ENCODE measurements at regions not wholly inside any gene's neighbourhood (a gene's known extent, or its start where the extent isn't known, plus 50 kb on each side); places are given as distances from the start of the nearest gene placed in this dataset.

- Histone ChIP-seq H3K27ac (no peak overlapping the region), H3K9ac (ENCODE audit: insufficient read length) (no peak overlapping the region), H3K4me3 (no peak overlapping the region), H3K36me3 (ENCODE audit: insufficient read depth, low read length) (no peaks in the 10 kb centered on the region), H3K9me3 (ENCODE audit: low read depth, low read length) (no peaks in the 10 kb centered on the region)
- no peak for TF ChIP-seq EZH2 (IDR thresholded peaks at IDR 0.05)
- no peak for TF ChIP-seq POLR2AphosphoS5 (IDR thresholded peaks at IDR 0.05; ENCODE audit: borderline replicate concordance, low read depth, low read length)
- no peak for TF ChIP-seq FOXP2 (optimal IDR thresholded peaks at IDR 0.05; ENCODE audit: control extremely low read depth, extremely low read length, insufficient read depth)
- DNase-seq (ENCODE audit: low read depth, low spot score) = no peak
These were observed 105.9 kb upstream of the IER5L start for GRCh38 chr9:129283705-129284606.

GRCh38 chr9:129283291-129283691 lies 105.2 kb upstream of the IER5L start:
- DNase-seq (ENCODE audit: low read depth, low spot score) = no peak
- no peak overlapping the region for H3K9ac ChIP-seq (ENCODE audit: insufficient read length)

GRCh38 chr9:129282731-129283211 lies 104.7 kb upstream of the IER5L start:
- no peak overlapping the region for H3K27ac ChIP-seq
- H3K9ac ChIP-seq (ENCODE audit: insufficient read length) = no peak overlapping the region
- no peak overlapping the region for H3K4me3 ChIP-seq
- TF ChIP-seq EZH2 (IDR thresholded peaks at IDR 0.05) (no peak), POLR2AphosphoS5 (IDR thresholded peaks at IDR 0.05; ENCODE audit: borderline replicate concordance, low read depth, low read length) (no peak), FOXP2 (optimal IDR thresholded peaks at IDR 0.05; ENCODE audit: control extremely low read depth, extremely low read length, insufficient read depth) (no peak)
- DNase-seq (ENCODE audit: low read depth, low spot score) = no peak
- no peaks in the 10 kb centered on the region for H3K9me3 ChIP-seq (ENCODE audit: low read depth, low read length)
- H3K36me3 ChIP-seq (ENCODE audit: insufficient read depth, low read length) = no peaks in the 10 kb centered on the region

More at GRCh38 chr9:129283291-129283691, 105.2 kb upstream of the IER5L start:
- no peaks in the 10 kb centered on the region for H3K36me3 ChIP-seq (ENCODE audit: insufficient read depth, low read length)
- no peak for TF ChIP-seq EZH2 (IDR thresholded peaks at IDR 0.05)
- no peak for TF ChIP-seq POLR2AphosphoS5 (IDR thresholded peaks at IDR 0.05; ENCODE audit: borderline replicate concordance, low read depth, low read length)
- no peak for TF ChIP-seq FOXP2 (optimal IDR thresholded peaks at IDR 0.05; ENCODE audit: control extremely low read depth, extremely low read length, insufficient read depth)
- H3K4me3 ChIP-seq = no peak overlapping the region
- no peak overlapping the region for H3K27ac ChIP-seq
- no peaks in the 10 kb centered on the region for H3K9me3 ChIP-seq (ENCODE audit: low read depth, low read length)

- no peak overlapping the region for H3K9ac ChIP-seq (ENCODE audit: insufficient read length)
- no peaks in the 10 kb centered on the region for H3K9me3 ChIP-seq (ENCODE audit: low read depth, low read length)
- no peak overlapping the region for H3K27ac ChIP-seq
- H3K36me3 ChIP-seq (ENCODE audit: insufficient read depth, low read length) = no peaks in the 10 kb centered on the region
- TF ChIP-seq EZH2 (IDR thresholded peaks at IDR 0.05) = no peak
- TF ChIP-seq FOXP2 (optimal IDR thresholded peaks at IDR 0.05; ENCODE audit: control extremely low read depth, extremely low read length, insufficient read depth) = no peak
- no peak for TF ChIP-seq POLR2AphosphoS5 (IDR thresholded peaks at IDR 0.05; ENCODE audit: borderline replicate concordance, low read depth, low read length)
- no peak for DNase-seq (ENCODE audit: low read depth, low spot score)
- no peak overlapping the region for H3K4me3 ChIP-seq
These were observed 104.2 kb upstream of the IER5L start for GRCh38 chr9:129282272-129282671.

- H3K27ac ChIP-seq = no peak overlapping the region
- no peaks in the 10 kb centered on the region for H3K9me3 ChIP-seq (ENCODE audit: low read depth, low read length)
- no peaks in the 10 kb centered on the region for H3K36me3 ChIP-seq (ENCODE audit: insufficient read depth, low read length)
- no peak overlapping the region for H3K4me3 ChIP-seq
- DNase-seq (ENCODE audit: low read depth, low spot score) = no peak
- H3K9ac ChIP-seq (ENCODE audit: insufficient read length) = no peak overlapping the region
- TF ChIP-seq FOXP2 (optimal IDR thresholded peaks at IDR 0.05; ENCODE audit: control extremely low read depth, extremely low read length, insufficient read depth) (no peak), EZH2 (IDR thresholded peaks at IDR 0.05) (no peak), POLR2AphosphoS5 (IDR thresholded peaks at IDR 0.05; ENCODE audit: borderline replicate concordance, low read depth, low read length) (no peak)
These were observed 103.6 kb upstream of the IER5L start for GRCh38 chr9:129281506-129282145.

GRCh38 chr9:129280623-129281271 lies 102.7 kb upstream of the IER5L start:
- H3K4me3 ChIP-seq = no peak overlapping the region
- DNase-seq (ENCODE audit: low read depth, low spot score) = no peak
- TF ChIP-seq POLR2AphosphoS5 (IDR thresholded peaks at IDR 0.05; ENCODE audit: borderline replicate concordance, low read depth, low read length) = no peak
- no peak for TF ChIP-seq FOXP2 (optimal IDR thresholded peaks at IDR 0.05; ENCODE audit: control extremely low read depth, extremely low read length, insufficient read depth)
- no peak for TF ChIP-seq EZH2 (IDR thresholded peaks at IDR 0.05)
- no peak overlapping the region for H3K27ac ChIP-seq
- H3K36me3 ChIP-seq (ENCODE audit: insufficient read depth, low read length) = no peaks in the 10 kb centered on the region
- no peaks in the 10 kb centered on the region for H3K9me3 ChIP-seq (ENCODE audit: low read depth, low read length)
- H3K9ac ChIP-seq (ENCODE audit: insufficient read length) = no peak overlapping the region

GRCh38 chr9:129280236-129280622 lies 102.2 kb upstream of the IER5L start:
- TF ChIP-seq FOXP2 (optimal IDR thresholded peaks at IDR 0.05; ENCODE audit: control extremely low read depth, extremely low read length, insufficient read depth) (no peak), EZH2 (IDR thresholded peaks at IDR 0.05) (no peak), POLR2AphosphoS5 (IDR thresholded peaks at IDR 0.05; ENCODE audit: borderline replicate concordance, low read depth, low read length) (no peak)
- H3K9ac ChIP-seq (ENCODE audit: insufficient read length) = no peak overlapping the region
- H3K4me3 ChIP-seq = no peak overlapping the region
- no peak overlapping the region for H3K27ac ChIP-seq
- DNase-seq (ENCODE audit: low read depth, low spot score) = no peak
- no peaks in the 10 kb centered on the region for H3K9me3 ChIP-seq (ENCODE audit: low read depth, low read length)
- H3K36me3 ChIP-seq (ENCODE audit: insufficient read depth, low read length) = no peaks in the 10 kb centered on the region
